K562 (cell line): ENCODE measurements at regions not wholly inside any gene's neighbourhood (a gene's known extent, or its start where the extent isn't known, plus 50 kb on each side); places are given as distances from the start of the nearest gene placed in this dataset.

Experiments used
- EZH2 ChIP-seq: IDR thresholded peaks from 2 replicates; pipeline ENCODE4 v1.6.1; 2012; ENCODE audit warnings: low read depth, mild to moderate bottlenecking, inconsistent platforms, low read length, borderline replicate concordance
- MAFK ChIP-seq: IDR thresholded peaks from 2 replicates; pipeline ENCODE4 v1.6.1; 2011; ENCODE audit warnings: low read length, improper control_type of control experiment
- POLR2A ChIP-seq: fragments of 450-650 bp; conservative IDR thresholded peaks from 2 replicates; pipeline ENCODE4 v1.6.1; 2016
- REST ChIP-seq, 2 experiments: fragments of 450-650 bp; formaldehyde crosslinking in 1 of 2; IDR thresholded peaks; 2 replicates each; pipeline versions ENCODE4 v1.4.0 to v1.6.1; 2014 to 2020; ENCODE audit warnings: mild to moderate bottlenecking in 2 of 2, borderline replicate concordance in 1 of 2, low read depth in 1 of 2
- STAG1 ChIP-seq: sonication (generic); formaldehyde crosslinking; IDR thresholded peaks from 2 replicates; pipeline ENCODE4 v1.5.0; 2020; ENCODE audit warnings: missing genetic modification reagents, borderline replicate concordance
- U2AF2 ChIP-seq: fragments of 200-400 bp; formaldehyde crosslinking; optimal IDR thresholded peaks from 2 replicates; pipeline ENCODE3; 2017; ENCODE audit warnings: low read depth, mild to moderate bottlenecking, low read length
- ZBTB26 ChIP-seq: fragments of 450-650 bp; formaldehyde crosslinking; IDR thresholded peaks from 2 replicates; pipeline ENCODE4 v1.4.0; 2022; ENCODE audit warnings: missing genetic modification characterization
- ZFP1 ChIP-seq: fragments of 450-650 bp; formaldehyde crosslinking; IDR thresholded peaks from 2 replicates; pipeline ENCODE4 v1.4.0; 2020; ENCODE audit warnings: mild to moderate bottlenecking, mixed read lengths
- ZNF311 ChIP-seq: fragments of 250-450 bp; sonication (Bioruptor Pico); IDR thresholded peaks from 2 replicates; pipeline ENCODE4 v1.4.0; 2020; ENCODE audit warnings: mild to moderate bottlenecking, moderate library complexity
- TF ChIP-seq, protein P1 (sequence below): fragments of 450-650 bp; IDR thresholded peaks from 2 replicates; pipeline ENCODE4 v1.7.0; 2016; ENCODE audit warnings: borderline replicate concordance
- TF ChIP-seq, protein P2 (sequence below): fragments of 250-450 bp; sonication (Bioruptor Pico); IDR thresholded peaks from 2 replicates; pipeline ENCODE4 v1.5.0; 2022; ENCODE audit warnings: mild to moderate bottlenecking
- TF ChIP-seq, protein P3 (sequence below), 2 experiments: IDR thresholded peaks in 1 of 2; conservative IDR thresholded peaks in 1 of 2; 2 replicates each; pipeline ENCODE4 v1.6.1; 2016; ENCODE audit warnings: low read depth in 2 of 2, mild to moderate bottlenecking in 1 of 2, missing compliant biosample characterization in 1 of 2, missing genetic modification characterization in 1 of 2, moderate library complexity in 1 of 2
- TF ChIP-seq, protein P4 (sequence below), 3 experiments: IDR thresholded peaks in 2 of 3; conservative IDR thresholded peaks in 1 of 3; 2 replicates each; pipeline ENCODE4 v1.5.1; 2011 to 2012; ENCODE audit warnings: low read length in 3 of 3, mild to moderate bottlenecking in 3 of 3, control low read depth in 2 of 3, improper control_type of control experiment in 1 of 3, inconsistent platforms in 1 of 3, low read depth in 1 of 3, mixed read lengths in 1 of 3, moderate library complexity in 1 of 3; ENCODE audit not compliant: insufficient read depth in 2 of 3

- TF ChIP-seq, protein P1, sequence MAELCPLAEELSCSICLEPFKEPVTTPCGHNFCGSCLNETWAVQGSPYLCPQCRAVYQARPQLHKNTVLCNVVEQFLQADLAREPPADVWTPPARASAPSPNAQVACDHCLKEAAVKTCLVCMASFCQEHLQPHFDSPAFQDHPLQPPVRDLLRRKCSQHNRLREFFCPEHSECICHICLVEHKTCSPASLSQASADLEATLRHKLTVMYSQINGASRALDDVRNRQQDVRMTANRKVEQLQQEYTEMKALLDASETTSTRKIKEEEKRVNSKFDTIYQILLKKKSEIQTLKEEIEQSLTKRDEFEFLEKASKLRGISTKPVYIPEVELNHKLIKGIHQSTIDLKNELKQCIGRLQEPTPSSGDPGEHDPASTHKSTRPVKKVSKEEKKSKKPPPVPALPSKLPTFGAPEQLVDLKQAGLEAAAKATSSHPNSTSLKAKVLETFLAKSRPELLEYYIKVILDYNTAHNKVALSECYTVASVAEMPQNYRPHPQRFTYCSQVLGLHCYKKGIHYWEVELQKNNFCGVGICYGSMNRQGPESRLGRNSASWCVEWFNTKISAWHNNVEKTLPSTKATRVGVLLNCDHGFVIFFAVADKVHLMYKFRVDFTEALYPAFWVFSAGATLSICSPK = no peak
- TF ChIP-seq EZH2 (no peak), ZNF311 (CRISPR knock-in tag) (no peak), MAFK (no peak), REST (IDR thresholded peaks at IDR 0.05; ENCODE audit: borderline replicate concordance) (no peak), REST (CRISPR knock-in tag; IDR thresholded peaks at IDR 0.05; ENCODE audit: low read depth) (no peak), STAG1 (no peak), U2AF2 (no peak), POLR2A (no peak), ZBTB26 (CRISPR knock-in tag) (no peak), ZFP1 (CRISPR knock-in tag) (no peak)
- TF ChIP-seq, protein P2, sequence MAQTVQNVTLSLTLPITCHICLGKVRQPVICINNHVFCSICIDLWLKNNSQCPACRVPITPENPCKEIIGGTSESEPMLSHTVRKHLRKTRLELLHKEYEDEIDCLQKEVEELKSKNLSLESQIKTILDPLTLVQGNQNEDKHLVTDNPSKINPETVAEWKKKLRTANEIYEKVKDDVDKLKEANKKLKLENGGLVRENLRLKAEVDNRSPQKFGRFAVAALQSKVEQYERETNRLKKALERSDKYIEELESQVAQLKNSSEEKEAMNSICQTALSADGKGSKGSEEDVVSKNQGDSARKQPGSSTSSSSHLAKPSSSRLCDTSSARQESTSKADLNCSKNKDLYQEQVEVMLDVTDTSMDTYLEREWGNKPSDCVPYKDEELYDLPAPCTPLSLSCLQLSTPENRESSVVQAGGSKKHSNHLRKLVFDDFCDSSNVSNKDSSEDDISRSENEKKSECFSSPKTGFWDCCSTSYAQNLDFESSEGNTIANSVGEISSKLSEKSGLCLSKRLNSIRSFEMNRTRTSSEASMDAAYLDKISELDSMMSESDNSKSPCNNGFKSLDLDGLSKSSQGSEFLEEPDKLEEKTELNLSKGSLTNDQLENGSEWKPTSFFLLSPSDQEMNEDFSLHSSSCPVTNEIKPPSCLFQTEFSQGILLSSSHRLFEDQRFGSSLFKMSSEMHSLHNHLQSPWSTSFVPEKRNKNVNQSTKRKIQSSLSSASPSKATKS (CRISPR knock-in tag) = no peak
- TF ChIP-seq, protein P3, sequence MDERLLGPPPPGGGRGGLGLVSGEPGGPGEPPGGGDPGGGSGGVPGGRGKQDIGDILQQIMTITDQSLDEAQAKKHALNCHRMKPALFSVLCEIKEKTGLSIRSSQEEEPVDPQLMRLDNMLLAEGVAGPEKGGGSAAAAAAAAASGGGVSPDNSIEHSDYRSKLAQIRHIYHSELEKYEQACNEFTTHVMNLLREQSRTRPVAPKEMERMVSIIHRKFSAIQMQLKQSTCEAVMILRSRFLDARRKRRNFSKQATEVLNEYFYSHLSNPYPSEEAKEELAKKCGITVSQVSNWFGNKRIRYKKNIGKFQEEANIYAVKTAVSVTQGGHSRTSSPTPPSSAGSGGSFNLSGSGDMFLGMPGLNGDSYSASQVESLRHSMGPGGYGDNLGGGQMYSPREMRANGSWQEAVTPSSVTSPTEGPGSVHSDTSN (CRISPR knock-in tag; IDR thresholded peaks at IDR 0.05; ENCODE audit: low read depth) = no peak
- TF ChIP-seq, protein P3 (tag; conservative IDR thresholded peaks at IDR 0.05; ENCODE audit: low read depth) = no peak
- TF ChIP-seq, protein P4, sequence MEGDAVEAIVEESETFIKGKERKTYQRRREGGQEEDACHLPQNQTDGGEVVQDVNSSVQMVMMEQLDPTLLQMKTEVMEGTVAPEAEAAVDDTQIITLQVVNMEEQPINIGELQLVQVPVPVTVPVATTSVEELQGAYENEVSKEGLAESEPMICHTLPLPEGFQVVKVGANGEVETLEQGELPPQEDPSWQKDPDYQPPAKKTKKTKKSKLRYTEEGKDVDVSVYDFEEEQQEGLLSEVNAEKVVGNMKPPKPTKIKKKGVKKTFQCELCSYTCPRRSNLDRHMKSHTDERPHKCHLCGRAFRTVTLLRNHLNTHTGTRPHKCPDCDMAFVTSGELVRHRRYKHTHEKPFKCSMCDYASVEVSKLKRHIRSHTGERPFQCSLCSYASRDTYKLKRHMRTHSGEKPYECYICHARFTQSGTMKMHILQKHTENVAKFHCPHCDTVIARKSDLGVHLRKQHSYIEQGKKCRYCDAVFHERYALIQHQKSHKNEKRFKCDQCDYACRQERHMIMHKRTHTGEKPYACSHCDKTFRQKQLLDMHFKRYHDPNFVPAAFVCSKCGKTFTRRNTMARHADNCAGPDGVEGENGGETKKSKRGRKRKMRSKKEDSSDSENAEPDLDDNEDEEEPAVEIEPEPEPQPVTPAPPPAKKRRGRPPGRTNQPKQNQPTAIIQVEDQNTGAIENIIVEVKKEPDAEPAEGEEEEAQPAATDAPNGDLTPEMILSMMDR (IDR thresholded peaks at IDR 0.05 in 2 of 3, conservative IDR thresholded peaks at IDR 0.05 in 1 of 3; ENCODE audit: insufficient read depth in 2 of 3, low read depth in 1 of 3, low read length in 3 of 3) = no peak
Observed at GRCh38 chr2:11983870-11984269, 237.4 kb downstream of the LPIN1 start.
